ENCODE measurements at regions not wholly inside any gene's neighbourhood (a gene's known extent, or its start where the extent isn't known, plus 50 kb on each side); places are given as distances from the start of the nearest gene placed in this dataset.
A peak's percentile ranks its signal among the peaks of the same experiment; 100 is the strongest.

GRCh38 chr10:47182934-47183703 lies 116.9 kb upstream of the GDF10 start:
- peak overlapping the region; percentile 57 for H3K27ac Mint-ChIP-seq (ENCODE audit: unreplicated experiment)
- peaks cover 2% of the 10 kb centered on the region for H3K27me3 Mint-ChIP-seq (ENCODE audit: low read depth)
- no peak overlapping the region for H3K4me3 Mint-ChIP-seq (ENCODE audit: unreplicated experiment)
- no peak for TF ChIP-seq CTCF (IDR thresholded peaks at IDR 0.05)
- no peaks in the 10 kb centered on the region for H3K9me3 Mint-ChIP-seq (ENCODE audit: low read depth)
- no peak for DNase-seq (ENCODE audit: low spot score)
- peaks cover 12% of the 10 kb centered on the region for H3K4me1 Mint-ChIP-seq (ENCODE audit: low read depth)
- no peaks in the 10 kb centered on the region for H3K36me3 Mint-ChIP-seq (ENCODE audit: low read depth)

GRCh38 chr10:47183704-47184041 lies 116.3 kb upstream of the GDF10 start:
- Mint-ChIP-seq H3K9me3 (ENCODE audit: low read depth) (no peaks in the 10 kb centered on the region), H3K27me3 (ENCODE audit: low read depth) (peaks cover 2% of the 10 kb centered on the region)

GRCh38 chr10:47184273-47184672 lies 115.7 kb upstream of the GDF10 start:
- no peak overlapping the region for H3K27ac Mint-ChIP-seq (ENCODE audit: unreplicated experiment)
- no peaks in the 10 kb centered on the region for H3K36me3 Mint-ChIP-seq (ENCODE audit: low read depth)
- TF ChIP-seq CTCF (IDR thresholded peaks at IDR 0.05), result no peak
- H3K27me3 Mint-ChIP-seq (ENCODE audit: low read depth), result peaks cover 4% of the 10 kb centered on the region
- H3K9me3 Mint-ChIP-seq (ENCODE audit: low read depth), result no peaks in the 10 kb centered on the region
- DNase-seq (ENCODE audit: low spot score), result no peak
- H3K4me3 Mint-ChIP-seq (ENCODE audit: unreplicated experiment), result no peak overlapping the region
- H3K4me1 Mint-ChIP-seq (ENCODE audit: low read depth), result peaks cover 12% of the 10 kb centered on the region

More at GRCh38 chr10:47183704-47184041, 116.3 kb upstream of the GDF10 start:
- peaks cover 12% of the 10 kb centered on the region for H3K4me1 Mint-ChIP-seq (ENCODE audit: low read depth)
- H3K36me3 Mint-ChIP-seq (ENCODE audit: low read depth), result no peaks in the 10 kb centered on the region
- no peak overlapping the region for H3K4me3 Mint-ChIP-seq (ENCODE audit: unreplicated experiment)
- TF ChIP-seq CTCF (IDR thresholded peaks at IDR 0.05), result no peak
- no peak for DNase-seq (ENCODE audit: low spot score)
- peak overlapping the region; percentile 57 for H3K27ac Mint-ChIP-seq (ENCODE audit: unreplicated experiment)

- Mint-ChIP-seq H3K36me3 (ENCODE audit: low read depth) (no peaks in the 10 kb centered on the region), H3K27ac (ENCODE audit: unreplicated experiment) (no peak overlapping the region), H3K27me3 (ENCODE audit: low read depth) (peaks cover 8% of the 10 kb centered on the region), H3K4me1 (ENCODE audit: low read depth) (peaks cover 12% of the 10 kb centered on the region), H3K9me3 (ENCODE audit: low read depth) (no peaks in the 10 kb centered on the region), H3K4me3 (ENCODE audit: unreplicated experiment) (no peak overlapping the region)
- no peak for TF ChIP-seq CTCF (IDR thresholded peaks at IDR 0.05)
- DNase-seq (ENCODE audit: low spot score), result no peak
These were observed 115.2 kb upstream of the GDF10 start for GRCh38 chr10:47184724-47185330.

- Mint-ChIP-seq H3K27ac (ENCODE audit: unreplicated experiment) (no peak overlapping the region), H3K4me1 (ENCODE audit: low read depth) (peaks cover 12% of the 10 kb centered on the region), H3K36me3 (ENCODE audit: low read depth) (no peaks in the 10 kb centered on the region), H3K27me3 (ENCODE audit: low read depth) (peaks cover 8% of the 10 kb centered on the region), H3K4me3 (ENCODE audit: unreplicated experiment) (no peak overlapping the region), H3K9me3 (ENCODE audit: low read depth) (no peaks in the 10 kb centered on the region)
- DNase-seq (ENCODE audit: low spot score), result no peak
- no peak for TF ChIP-seq CTCF (IDR thresholded peaks at IDR 0.05)
These were observed 113.1 kb upstream of the GDF10 start for GRCh38 chr10:47186941-47187340.
